Neural progenitor cell (in vitro differentiated cells): ENCODE measurements at regions not wholly inside any gene's neighbourhood (a gene's known extent, or its start where the extent isn't known, plus 50 kb on each side); places are given as distances from the start of the nearest gene placed in this dataset.

Experiments
- CTCF ChIP-seq: fragments of 200-600 bp; sonication (generic); IDR thresholded peaks from 2 replicates; pipeline ENCODE4 v1.5.1; 2017; ENCODE audit warnings: antibody characterized with exemption, mild to moderate bottlenecking
- EZH2 ChIP-seq: fragments of 200-600 bp; sonication (generic); IDR thresholded peaks from 2 replicates; pipeline ENCODE4 v1.6.1; 2017; ENCODE audit warnings: antibody characterized with exemption, mild to moderate bottlenecking, moderate library complexity
- EZH2phosphoT487 ChIP-seq: fragments of 200-600 bp; sonication (generic); IDR thresholded peaks from 2 replicates; pipeline ENCODE4 v1.6.1; 2017; ENCODE audit warnings: antibody characterized with exemption

GRCh38 chr16:86997058-86997457 is 320.1 kb downstream of the C16orf95 start:
- TF ChIP-seq CTCF (no peak), EZH2 (no peak), EZH2phosphoT487 (no peak)
